Activated CD8-positive, alpha-beta memory T cell treated with anti-CD3 and anti-CD28 coated beads, Interleukin-2, amount 10 ng/mL, durations not matched to agents 7 days and 5 days (primary cell): ENCODE measurements at regions not wholly inside any gene's neighbourhood (a gene's known extent, or its start where the extent isn't known, plus 50 kb on each side); places are given as distances from the start of the nearest gene placed in this dataset.
A peak's percentile ranks its signal among the peaks of the same experiment; 100 is the strongest.
"Not testable (repeated sequence)": the region's sequence is repeated elsewhere in the genome, so short reads cannot be mapped to it uniquely, and the experiment has no call there.

Experiments
- ATAC-seq: fragments of 150-1000 bp; cut with Tn5 transposase; one replicate; pipeline ENCODE4 v1.10.0; 2021; ENCODE audit warnings: moderate library complexity
- CTCF ChIA-PET: fragments of 350-600 bp; sonication (Branson Sonifier 250); formaldehyde crosslinking; loops from one replicate; lab custom pipeline; 2021; ENCODE audit warnings: antibody characterized with exemption; lab: Charles Lee
- DNase-seq: peaks from one replicate; pipeline ENCODE4 v3.0.0-alpha.2; 2020
- H3K27ac Mint-ChIP-seq: one replicate; pipeline ENCODE4 v1.8.0; 2021; ENCODE audit warnings: mild to moderate bottlenecking, mixed read lengths
- H3K27me3 Mint-ChIP-seq: one replicate; pipeline ENCODE4 v1.8.0; 2021; ENCODE audit warnings: mixed read lengths
- H3K36me3 Mint-ChIP-seq: one replicate; pipeline ENCODE4 v1.8.0; 2021; ENCODE audit warnings: mild to moderate bottlenecking, mixed read lengths
- H3K4me1 Mint-ChIP-seq: one replicate; pipeline ENCODE4 v1.8.0; 2021; ENCODE audit warnings: mixed read lengths
- H3K4me3 Mint-ChIP-seq: one replicate; pipeline ENCODE4 v1.8.0; 2021; ENCODE audit warnings: mild to moderate bottlenecking, moderate library complexity, mixed read lengths
- H3K9me3 Mint-ChIP-seq: one replicate; pipeline ENCODE4 v1.8.0; 2022; ENCODE audit warnings: low read depth, mixed read lengths

GRCh38 chr4:140236654-140237169, 82.7 kb upstream of the MAML3 start:
- ATAC-seq: no peak
- H3K27me3 Mint-ChIP-seq: peaks cover 10% of the 10 kb centered on the region
- DNase-seq: no peak
- peaks cover 20% of the 10 kb centered on the region for H3K4me1 Mint-ChIP-seq
- H3K9me3 Mint-ChIP-seq: no peaks in the 10 kb centered on the region
- no peaks in the 10 kb centered on the region for H3K36me3 Mint-ChIP-seq
- H3K4me3 Mint-ChIP-seq: no peak overlapping the region
- CTCF ChIA-PET: interaction anchor here (1.0 to 2.1 kb wide), 3 partner anchors 16 to 633 kb away, joined by 3 to 15 read pairs (median 4); partner anchors contain the start of gene MAML3
- no peak overlapping the region for H3K27ac Mint-ChIP-seq

DNA sequence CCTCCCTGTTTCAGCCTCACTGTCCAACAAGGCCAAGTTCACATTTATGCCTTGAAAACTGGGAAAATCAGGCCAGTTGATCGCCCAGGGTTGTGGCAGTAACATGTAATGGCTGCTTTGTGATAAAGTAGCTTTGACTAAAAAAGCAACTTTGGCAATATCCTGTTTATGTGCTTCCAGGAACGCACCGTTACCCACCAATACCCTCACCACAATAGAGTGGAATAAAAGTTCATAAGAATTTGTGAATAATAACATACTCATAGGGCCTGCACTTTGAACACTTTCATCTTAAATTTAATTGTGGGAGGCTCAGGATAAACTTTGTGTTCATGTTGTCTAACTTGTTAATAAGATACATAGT, 80.7 kb upstream of the MAML3 start:
- H3K27ac Mint-ChIP-seq: peak overlapping the region; percentile 93
- peak; percentile 61 for ATAC-seq
- CTCF ChIA-PET: interaction anchor here (1.0 to 2.2 kb wide), 6 partner anchors 9 to 139 kb away, joined by 3 to 15 read pairs (median 4); partner anchors contain the start of gene SCOC
- H3K27me3 Mint-ChIP-seq: peaks cover 8% of the 10 kb centered on the region
- H3K4me1 Mint-ChIP-seq: peaks cover 20% of the 10 kb centered on the region
- H3K36me3 Mint-ChIP-seq: peaks cover 2% of the 10 kb centered on the region
- peak; percentile 45 for DNase-seq
- H3K4me3 Mint-ChIP-seq: peak overlapping the region; percentile 21
- H3K9me3 Mint-ChIP-seq: no peaks in the 10 kb centered on the region

DNA sequence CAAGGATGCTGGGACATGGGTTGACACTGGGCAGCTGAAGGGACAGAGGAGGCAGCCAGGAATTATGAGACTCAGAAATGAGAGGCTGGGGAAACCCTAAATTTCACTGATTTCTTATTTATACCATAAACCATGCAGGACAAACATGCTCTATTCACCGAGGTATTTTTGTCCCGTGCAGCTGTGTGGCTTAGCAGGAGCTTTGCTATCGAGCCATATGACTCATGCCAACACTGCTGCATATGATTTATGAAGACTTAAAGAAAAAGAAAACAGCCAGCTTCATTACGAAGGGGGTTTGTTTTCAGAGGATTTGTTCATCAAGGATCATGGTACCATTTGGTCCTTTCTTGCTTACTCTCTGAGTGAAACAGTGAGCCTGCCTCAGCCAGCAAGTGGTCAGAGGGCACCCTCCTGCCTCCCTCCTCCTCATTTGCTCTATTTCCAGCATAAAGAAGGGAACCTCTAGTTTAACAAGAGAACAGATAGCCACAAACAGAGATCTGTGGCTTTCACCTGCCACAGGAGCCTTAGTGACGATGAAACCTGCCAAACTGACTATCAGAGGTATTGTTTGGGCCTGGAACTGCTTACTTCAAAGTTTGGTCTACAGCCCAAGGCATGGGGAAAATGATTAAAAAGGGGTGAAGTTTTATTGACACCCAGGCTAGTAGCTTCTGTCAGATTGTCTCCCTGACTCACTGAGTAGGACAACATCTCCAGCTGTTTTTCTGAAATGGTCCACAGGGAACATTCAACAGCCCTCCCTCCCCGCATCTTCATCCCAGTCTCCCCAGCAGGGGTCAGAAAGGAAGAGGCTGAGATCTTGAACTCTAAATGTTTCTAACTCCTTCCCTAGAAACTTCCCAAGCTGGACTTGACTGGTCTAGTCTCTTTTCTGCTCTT, 80.1 kb upstream of the MAML3 start:
- Mint-ChIP-seq H3K4me3 (peak overlapping the region; percentile 21), H3K36me3 (peaks cover 2% of the 10 kb centered on the region), H3K27ac (peak overlapping the region; percentile 93), H3K27me3 (peaks cover 8% of the 10 kb centered on the region), H3K4me1 (peaks cover 20% of the 10 kb centered on the region), H3K9me3 (no peaks in the 10 kb centered on the region)
- peak; percentile 71 for ATAC-seq
- DNase-seq: peak; percentile 44
- CTCF ChIA-PET: interaction anchor here (0.7 to 2.2 kb wide), 5 partner anchors 9 to 517 kb away, joined by 3 to 6 read pairs (median 3); no protein-coding TSS in a partner anchor

- Mint-ChIP-seq H3K36me3 (peaks cover 2% of the 10 kb centered on the region), H3K9me3 (no peaks in the 10 kb centered on the region), H3K4me3 (no peak overlapping the region), H3K4me1 (peaks cover 16% of the 10 kb centered on the region), H3K27ac (no peak overlapping the region), H3K27me3 (peaks cover 26% of the 10 kb centered on the region)
- DNase-seq: no peak
- CTCF ChIA-PET: interaction anchor here (1.2 kb wide), 1 partner anchor 17 kb away, joined by 3 read pairs; no protein-coding TSS in a partner anchor
- ATAC-seq: no peak
Measured at GRCh38 chr4:140229881-140230280, 75.9 kb upstream of the MAML3 start.

DNA sequence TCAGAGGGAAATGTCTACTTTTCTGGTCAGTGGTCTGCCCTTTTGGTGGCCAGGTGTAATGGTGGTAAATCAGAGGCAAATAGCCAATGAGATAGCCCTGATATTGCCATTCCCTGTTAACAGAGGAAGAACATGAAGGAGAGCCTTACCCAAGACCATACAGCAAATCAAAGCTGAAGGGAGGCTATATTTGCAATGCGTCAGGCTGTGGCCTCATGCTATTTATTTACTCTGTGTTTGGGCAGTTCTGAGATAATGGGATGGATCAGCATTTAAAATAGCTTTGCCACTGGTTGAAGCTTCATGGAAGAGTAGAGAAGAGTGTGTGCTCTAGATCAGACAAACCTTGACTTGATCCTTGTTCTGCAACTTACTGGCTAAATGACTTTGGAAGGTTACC, 73.3 kb upstream of the MAML3 start:
- Mint-ChIP-seq H3K4me3 (no peak overlapping the region), H3K36me3 (peaks cover 2% of the 10 kb centered on the region), H3K27me3 (peaks cover 26% of the 10 kb centered on the region), H3K4me1 (no peaks in the 10 kb centered on the region), H3K27ac (no peak overlapping the region), H3K9me3 (no peaks in the 10 kb centered on the region)
- CTCF ChIA-PET: interaction anchor here (1.2 to 1.7 kb wide), 3 partner anchors 12 to 26 kb away, joined by 3 to 4 read pairs (median 3); no protein-coding TSS in a partner anchor
- ATAC-seq: no peak
- no peak for DNase-seq

- H3K27ac Mint-ChIP-seq: no peak overlapping the region
- no peak for DNase-seq
- no peaks in the 10 kb centered on the region for H3K4me1 Mint-ChIP-seq
- no peaks in the 10 kb centered on the region for H3K36me3 Mint-ChIP-seq
- peaks cover 25% of the 10 kb centered on the region for H3K27me3 Mint-ChIP-seq
- no peak for ATAC-seq
- no peaks in the 10 kb centered on the region for H3K9me3 Mint-ChIP-seq
- CTCF ChIA-PET: interaction anchor here (2.1 kb wide), 1 partner anchor 30 kb away, joined by 6 read pairs; no protein-coding TSS in a partner anchor
- H3K4me3 Mint-ChIP-seq: no peak overlapping the region
Measured at GRCh38 chr4:140223056-140223810, 69.2 kb upstream of the MAML3 start.

- H3K36me3 Mint-ChIP-seq: no peaks in the 10 kb centered on the region
- ATAC-seq: no peak
Measured at GRCh38 chr4:140222171-140222570, 68.2 kb upstream of the MAML3 start.

GRCh38 chr4:140220058-140220457, 66.1 kb upstream of the MAML3 start:
- no peak overlapping the region for H3K4me3 Mint-ChIP-seq
- H3K9me3 Mint-ChIP-seq: no peaks in the 10 kb centered on the region
- CTCF ChIA-PET: no interaction called here
- ATAC-seq (no peak), DNase-seq (no peak)
- no peaks in the 10 kb centered on the region for H3K4me1 Mint-ChIP-seq
- H3K27ac Mint-ChIP-seq: no peak overlapping the region
- H3K27me3 Mint-ChIP-seq: peaks cover 11% of the 10 kb centered on the region
- no peaks in the 10 kb centered on the region for H3K36me3 Mint-ChIP-seq

More at GRCh38 chr4:140222171-140222570, 68.2 kb upstream of the MAML3 start:
- Mint-ChIP-seq H3K27me3 (peaks cover 16% of the 10 kb centered on the region), H3K27ac (no peak overlapping the region), H3K9me3 (no peaks in the 10 kb centered on the region), H3K4me3 (no peak overlapping the region), H3K4me1 (no peaks in the 10 kb centered on the region)
- no peak for DNase-seq
- CTCF ChIA-PET: interaction anchor here (1.1 to 2.1 kb wide), 2 partner anchors 17 to 31 kb away, joined by 4 to 6 read pairs; no protein-coding TSS in a partner anchor

- Mint-ChIP-seq H3K4me1 (no peaks in the 10 kb centered on the region), H3K27ac (no peak overlapping the region), H3K4me3 (no peak overlapping the region), H3K9me3 (no peaks in the 10 kb centered on the region), H3K27me3 (peaks cover 15% of the 10 kb centered on the region), H3K36me3 (no peaks in the 10 kb centered on the region)
- CTCF ChIA-PET: no interaction called here
- no peak for ATAC-seq
- no peak for DNase-seq
Measured at GRCh38 chr4:140219567-140219966, 65.6 kb upstream of the MAML3 start.

DNA sequence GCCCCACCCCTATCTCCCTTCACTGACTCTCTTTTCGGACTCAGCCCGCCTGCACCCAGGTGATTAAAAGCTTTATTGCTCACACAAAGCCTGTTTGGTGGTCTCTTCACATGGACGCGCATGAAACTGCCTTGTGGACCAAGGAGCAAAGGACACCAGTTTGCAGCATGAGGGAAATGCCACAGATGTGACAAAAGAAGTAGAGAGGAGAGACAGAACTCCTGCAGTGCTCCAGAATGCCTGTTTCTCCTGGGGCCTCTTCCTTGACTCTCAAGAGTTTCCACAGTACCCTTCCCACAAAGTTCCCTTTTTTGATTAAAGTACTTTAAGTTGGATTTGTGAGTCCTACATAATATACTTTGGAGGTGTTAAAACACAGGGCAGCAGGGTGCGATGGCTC, 65.1 kb upstream of the MAML3 start:
- CTCF ChIA-PET, H3K36me3 Mint-ChIP-seq, H3K4me1 Mint-ChIP-seq, H3K9me3 Mint-ChIP-seq, ATAC-seq, DNase-seq, H3K27ac Mint-ChIP-seq, H3K4me3 Mint-ChIP-seq: not testable (repeated sequence)
- peaks cover 20% of the 10 kb centered on the region for H3K27me3 Mint-ChIP-seq

GRCh38 chr4:140213749-140214148, 59.8 kb upstream of the MAML3 start:
- DNase-seq (no peak), ATAC-seq (no peak)
- Mint-ChIP-seq H3K4me3 (no peak overlapping the region), H3K9me3 (no peaks in the 10 kb centered on the region), H3K4me1 (no peaks in the 10 kb centered on the region), H3K27me3 (peaks cover 34% of the 10 kb centered on the region), H3K36me3 (no peaks in the 10 kb centered on the region), H3K27ac (no peak overlapping the region)
- CTCF ChIA-PET: interaction anchor here (1.0 kb wide), 1 partner anchor 40 kb away, joined by 3 read pairs; no protein-coding TSS in a partner anchor

DNA sequence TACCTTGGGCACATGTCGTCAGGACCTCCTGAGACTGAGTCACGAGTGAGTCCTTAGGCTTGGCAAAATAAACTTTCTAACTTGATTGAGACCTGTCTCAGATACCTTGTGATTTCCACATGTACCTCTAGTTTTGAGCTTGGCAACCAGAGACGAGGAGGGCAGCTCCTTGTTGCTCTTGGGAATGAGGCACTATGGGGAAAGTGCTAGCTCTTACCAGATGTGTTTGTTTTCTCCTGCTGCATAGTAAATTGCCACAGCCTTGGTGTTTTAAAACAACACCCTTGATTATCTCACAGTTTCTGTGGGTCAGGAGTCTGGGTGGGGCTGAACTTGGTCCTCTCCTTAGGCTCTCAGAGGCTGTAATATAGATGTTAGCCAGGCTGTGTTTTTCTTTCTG, 59.1 kb upstream of the MAML3 start:
- no peak overlapping the region for H3K27ac Mint-ChIP-seq
- CTCF ChIA-PET: interaction anchor here (0.8 kb wide), 1 partner anchor 40 kb away, joined by 3 read pairs; no protein-coding TSS in a partner anchor
- H3K9me3 Mint-ChIP-seq: no peaks in the 10 kb centered on the region
- peaks cover 38% of the 10 kb centered on the region for H3K27me3 Mint-ChIP-seq
- ATAC-seq (no peak), DNase-seq (no peak)
- H3K36me3 Mint-ChIP-seq: no peaks in the 10 kb centered on the region
- H3K4me1 Mint-ChIP-seq: no peaks in the 10 kb centered on the region
- no peak overlapping the region for H3K4me3 Mint-ChIP-seq

- H3K4me3 Mint-ChIP-seq: no peak overlapping the region
- H3K36me3 Mint-ChIP-seq: no peaks in the 10 kb centered on the region
- H3K9me3 Mint-ChIP-seq: no peaks in the 10 kb centered on the region
- no peak for DNase-seq
- no peak for ATAC-seq
- H3K27me3 Mint-ChIP-seq: peaks cover 43% of the 10 kb centered on the region
- CTCF ChIA-PET: interaction anchor here (0.8 to 1.4 kb wide), 2 partner anchors 14 to 41 kb away, joined by 3 read pairs; no protein-coding TSS in a partner anchor
- no peak overlapping the region for H3K27ac Mint-ChIP-seq
- H3K4me1 Mint-ChIP-seq: no peaks in the 10 kb centered on the region
Measured at GRCh38 chr4:140212646-140213045, 58.7 kb upstream of the MAML3 start.
